Keratinocyte (primary cell): ENCODE measurements at regions not wholly inside any gene's neighbourhood (a gene's known extent, or its start where the extent isn't known, plus 50 kb on each side); places are given as distances from the start of the nearest gene placed in this dataset.

Experiments
- EZH2 ChIP-seq: IDR thresholded peaks from one replicate; pipeline ENCODE4 v1.6.1; 2012; ENCODE audit warnings: inconsistent platforms, mild to moderate bottlenecking, low read length, moderate library complexity
- TF ChIP-seq, protein P1 (sequence below), 3 experiments: IDR thresholded peaks in 1 of 3; conservative IDR thresholded peaks in 1 of 3; optimal IDR thresholded peaks in 1 of 3; 2 replicates in 2 of 3; 3 replicates in 1 of 3; pipeline versions ENCODE3 to v1.5.1; 2011; ENCODE audit warnings: low read length in 3 of 3, mild to moderate bottlenecking in 3 of 3, moderate library complexity in 2 of 3, control low read depth in 1 of 3, inconsistent platforms in 1 of 3; ENCODE audit not compliant: insufficient read depth in 2 of 3; ENCODE audit errors: extremely low read depth in 1 of 3

DNA sequence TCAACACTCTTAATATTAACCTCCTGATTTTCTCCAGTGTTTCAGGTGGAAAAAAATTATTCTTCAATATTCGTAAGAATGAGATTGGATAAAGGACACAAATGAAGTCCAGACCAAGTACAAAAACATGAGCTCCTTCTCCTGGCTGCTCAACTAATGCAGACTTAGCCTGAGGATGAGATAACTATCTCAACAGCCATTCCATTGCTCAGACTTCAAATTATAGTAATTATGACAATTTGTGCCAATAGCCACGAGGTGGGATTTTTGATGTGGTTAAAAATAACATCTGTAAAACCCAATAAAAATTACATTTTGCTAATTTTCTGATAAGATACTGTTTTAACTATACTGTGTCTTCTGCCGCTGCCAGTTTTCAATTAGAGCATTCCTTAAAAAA, 323.6 kb downstream of the SOX2 start:
- TF ChIP-seq, protein P1, sequence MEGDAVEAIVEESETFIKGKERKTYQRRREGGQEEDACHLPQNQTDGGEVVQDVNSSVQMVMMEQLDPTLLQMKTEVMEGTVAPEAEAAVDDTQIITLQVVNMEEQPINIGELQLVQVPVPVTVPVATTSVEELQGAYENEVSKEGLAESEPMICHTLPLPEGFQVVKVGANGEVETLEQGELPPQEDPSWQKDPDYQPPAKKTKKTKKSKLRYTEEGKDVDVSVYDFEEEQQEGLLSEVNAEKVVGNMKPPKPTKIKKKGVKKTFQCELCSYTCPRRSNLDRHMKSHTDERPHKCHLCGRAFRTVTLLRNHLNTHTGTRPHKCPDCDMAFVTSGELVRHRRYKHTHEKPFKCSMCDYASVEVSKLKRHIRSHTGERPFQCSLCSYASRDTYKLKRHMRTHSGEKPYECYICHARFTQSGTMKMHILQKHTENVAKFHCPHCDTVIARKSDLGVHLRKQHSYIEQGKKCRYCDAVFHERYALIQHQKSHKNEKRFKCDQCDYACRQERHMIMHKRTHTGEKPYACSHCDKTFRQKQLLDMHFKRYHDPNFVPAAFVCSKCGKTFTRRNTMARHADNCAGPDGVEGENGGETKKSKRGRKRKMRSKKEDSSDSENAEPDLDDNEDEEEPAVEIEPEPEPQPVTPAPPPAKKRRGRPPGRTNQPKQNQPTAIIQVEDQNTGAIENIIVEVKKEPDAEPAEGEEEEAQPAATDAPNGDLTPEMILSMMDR (optimal IDR thresholded peaks at IDR 0.05 in 1 of 3, IDR thresholded peaks at IDR 0.05 in 1 of 3, conservative IDR thresholded peaks at IDR 0.05 in 1 of 3; ENCODE audit: extremely low read depth in 1 of 3, insufficient read depth in 2 of 3, low read length in 3 of 3): no peak
- TF ChIP-seq EZH2: no peak
